HUDEP-2 (cell line): ENCODE measurements at regions not wholly inside any gene's neighbourhood (a gene's known extent, or its start where the extent isn't known, plus 50 kb on each side); places are given as distances from the start of the nearest gene placed in this dataset.

ENCODE experiments used
- DNase-seq, 76 experiments: peaks; one replicate each; lab custom pipeline; 2025; ENCODE audit not compliant: unreplicated experiment in 76 of 76; lab: John Stamatoyannopoulos, UW

DNA sequence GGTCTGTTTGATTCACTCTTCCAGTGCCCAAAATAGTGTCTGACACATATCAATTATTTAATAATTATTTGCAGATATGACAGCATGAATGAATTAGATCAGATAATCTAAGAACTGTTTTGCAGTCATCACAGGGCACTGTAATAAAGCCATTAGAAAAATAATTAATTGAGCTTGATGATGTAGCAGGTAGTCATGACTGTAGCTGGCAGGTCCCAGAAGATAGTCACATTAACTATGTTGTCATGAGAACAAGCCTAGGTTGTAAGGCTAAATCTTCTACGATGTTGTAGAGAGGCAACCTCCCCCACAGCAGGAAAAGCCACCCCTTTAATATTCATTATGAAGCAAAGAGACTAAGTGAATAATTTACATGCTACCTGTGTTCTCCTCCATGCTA, 243.9 kb upstream of the SPTLC3 start:
- DNase-seq: no peak

- DNase-seq: no peak
These were observed 234.8 kb upstream of the SPTLC3 start for GRCh38 chr20:12773936-12774335.

DNA sequence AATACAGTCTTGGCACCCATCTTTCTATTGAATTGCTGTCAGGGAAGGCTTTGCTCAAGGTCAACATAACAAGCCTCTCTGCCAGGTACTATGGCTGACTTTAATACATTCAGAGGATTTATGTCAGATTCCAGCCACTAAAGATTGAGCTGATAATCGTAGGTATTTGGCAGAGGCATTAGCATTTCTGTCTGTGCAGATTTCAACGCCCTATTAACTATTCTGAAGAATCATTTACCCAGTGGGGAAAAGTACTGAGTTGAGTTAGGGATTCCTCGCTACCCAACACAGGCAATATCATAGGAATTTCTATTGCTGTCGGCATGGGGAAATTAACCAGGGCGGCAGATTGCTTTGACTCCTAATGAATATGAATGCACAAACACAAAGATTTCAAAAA, 233.7 kb upstream of the SPTLC3 start:
- DNase-seq: no peak

- no peak for DNase-seq
These were observed 231.8 kb upstream of the SPTLC3 start for GRCh38 chr20:12777016-12777415.

DNA sequence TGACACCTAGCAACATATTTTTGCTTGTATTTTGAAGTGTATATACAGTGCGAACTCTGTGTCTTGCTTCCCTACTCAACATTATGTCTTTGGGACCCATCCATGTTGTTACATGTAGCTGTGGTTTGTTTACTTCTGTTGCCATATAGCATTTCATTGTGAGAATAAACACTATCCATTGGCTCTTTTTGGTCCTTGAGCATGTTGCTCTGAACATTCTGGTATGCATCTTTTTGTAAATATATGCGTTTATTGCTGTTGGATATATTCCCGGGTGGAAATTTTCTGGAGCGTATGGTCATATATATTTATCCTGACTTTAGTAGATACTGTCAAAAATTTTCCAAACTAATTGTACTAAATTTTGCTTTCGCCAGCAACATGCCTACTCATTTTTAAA, 222.5 kb upstream of the SPTLC3 start:
- no peak for DNase-seq

- no peak for DNase-seq
These were observed 220.0 kb upstream of the SPTLC3 start for GRCh38 chr20:12788632-12789299.

- no peak for DNase-seq
These were observed 217.9 kb upstream of the SPTLC3 start for GRCh38 chr20:12790859-12791258.

- no peak for DNase-seq
These were observed 210.5 kb upstream of the SPTLC3 start for GRCh38 chr20:12798286-12798685.

- no peak for DNase-seq
These were observed 200.7 kb upstream of the SPTLC3 start for GRCh38 chr20:12808006-12808567.

- no peak for DNase-seq
These were observed 193.5 kb upstream of the SPTLC3 start for GRCh38 chr20:12815231-12815768.

DNA sequence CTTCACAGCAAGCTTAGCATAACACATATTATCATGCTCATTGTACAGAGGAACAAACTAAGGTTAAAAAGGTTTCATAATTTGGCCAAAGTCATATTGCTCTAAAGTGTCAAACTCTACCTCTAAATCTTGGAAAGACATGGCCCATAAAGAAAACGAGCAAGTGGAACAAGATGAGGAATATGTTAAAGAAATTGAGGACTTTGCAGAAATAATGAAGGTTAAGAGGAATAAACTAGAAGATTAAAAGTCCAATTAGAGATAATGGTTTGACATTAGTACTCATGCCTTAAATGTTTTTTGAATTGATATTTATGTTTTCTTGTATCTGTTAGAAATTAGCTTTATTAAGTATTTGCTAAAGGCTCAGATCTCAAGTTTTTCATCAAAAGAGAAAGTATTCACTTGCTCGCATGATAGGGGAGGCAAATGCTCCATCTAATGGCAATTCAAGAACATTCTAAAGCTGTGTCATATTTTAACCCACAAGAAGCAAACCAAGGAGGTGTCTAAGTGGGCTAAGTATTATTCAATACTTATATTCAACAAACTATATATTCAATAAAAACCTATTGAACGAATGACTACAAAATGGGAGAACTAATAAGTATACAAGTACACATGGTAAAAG, 192.9 kb upstream of the SPTLC3 start:
- DNase-seq: no peak

DNA sequence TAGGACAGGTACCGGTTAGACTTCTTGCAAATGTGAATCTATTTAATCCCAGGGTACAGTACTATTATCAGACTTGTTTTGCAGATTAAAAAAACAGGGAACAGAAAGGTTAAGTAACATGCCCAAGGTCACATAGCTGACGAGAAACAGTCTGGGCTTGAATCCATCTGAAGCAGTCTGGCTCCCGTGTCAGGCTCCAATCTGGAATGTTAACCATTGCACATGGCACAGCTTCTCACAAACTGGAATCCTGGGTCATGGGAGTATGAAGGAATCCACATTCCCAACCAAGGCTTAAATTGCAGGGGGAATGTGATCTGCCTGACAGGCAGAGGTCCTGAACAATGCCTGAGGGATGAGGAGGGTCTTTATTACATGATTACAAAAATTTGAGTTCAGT, 187.5 kb upstream of the SPTLC3 start:
- no peak for DNase-seq

- DNase-seq: no peak
These were observed 185.0 kb upstream of the SPTLC3 start for GRCh38 chr20:12823734-12824133.

DNA sequence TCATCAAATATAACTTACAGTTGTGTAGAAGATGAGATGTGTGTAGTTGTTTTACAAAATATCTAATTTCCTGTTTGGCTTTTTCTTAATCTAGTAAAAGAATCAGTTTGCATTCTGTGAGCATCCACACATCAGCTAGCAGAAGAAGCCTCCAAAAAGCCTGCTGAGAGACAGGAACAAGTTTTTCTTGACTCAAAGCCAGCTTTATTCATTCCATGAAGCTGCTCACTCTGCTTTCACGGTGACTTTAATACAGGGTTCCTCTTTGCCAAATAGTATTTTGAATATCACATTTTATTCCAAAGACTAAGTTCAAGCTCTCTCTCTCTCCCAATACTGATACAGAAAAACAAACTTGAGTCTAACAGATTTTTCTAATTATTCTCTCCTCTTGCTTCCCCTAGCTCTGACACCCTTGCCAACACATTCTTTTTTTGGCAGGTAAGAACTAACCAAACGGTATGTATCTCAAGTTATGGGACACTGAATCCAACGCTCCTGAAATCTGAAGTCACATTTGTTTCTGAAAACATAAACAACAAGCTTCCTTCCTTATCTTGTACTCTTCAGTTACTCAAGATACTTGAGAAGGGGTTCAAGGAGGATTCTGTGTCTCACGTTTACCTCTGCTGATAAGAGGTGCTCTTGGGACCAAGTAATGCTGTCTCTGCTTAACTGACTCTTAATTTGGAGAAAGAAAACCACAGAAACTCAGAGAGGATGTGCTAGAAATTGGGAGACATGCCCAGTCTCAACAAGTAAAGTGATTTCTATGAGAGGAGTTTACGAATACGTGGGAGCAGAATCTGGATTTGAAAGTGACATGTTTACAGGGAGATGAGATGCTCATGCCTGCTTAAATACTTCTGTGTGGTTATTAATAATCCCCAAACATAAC, 184.2 kb upstream of the SPTLC3 start:
- no peak for DNase-seq

GRCh38 chr20:12825226-12825595, 183.6 kb upstream of the SPTLC3 start:
- no peak for DNase-seq

DNA sequence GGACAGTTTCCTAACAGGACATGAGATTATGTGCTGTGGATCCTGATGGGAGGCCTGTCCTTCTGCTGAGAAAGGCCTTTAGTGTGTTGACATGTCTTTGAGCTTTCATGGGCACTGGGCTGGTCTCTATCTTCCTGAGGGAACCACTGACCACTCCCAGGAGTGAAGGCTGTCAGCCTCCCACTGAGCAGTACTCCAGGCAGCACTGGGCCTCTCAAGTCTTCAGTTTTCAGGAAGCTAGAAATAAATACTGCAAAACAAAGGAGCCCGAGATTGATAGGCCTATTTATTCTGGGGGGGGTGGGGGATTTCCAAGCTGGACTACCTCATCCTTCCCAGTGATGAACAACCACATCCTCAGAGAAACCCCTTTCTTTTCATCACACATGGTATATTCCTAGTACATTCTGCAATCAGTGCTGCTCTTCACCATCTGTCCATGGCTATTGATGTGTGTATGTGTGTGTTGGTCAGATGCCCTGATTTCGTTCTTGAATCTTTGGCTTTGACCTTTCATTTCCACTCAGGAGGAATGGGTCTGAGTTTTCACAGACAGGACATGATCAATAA, 180.9 kb upstream of the SPTLC3 start:
- no peak for DNase-seq

- DNase-seq: no peak
These were observed 179.6 kb upstream of the SPTLC3 start for GRCh38 chr20:12829170-12829569.

DNA sequence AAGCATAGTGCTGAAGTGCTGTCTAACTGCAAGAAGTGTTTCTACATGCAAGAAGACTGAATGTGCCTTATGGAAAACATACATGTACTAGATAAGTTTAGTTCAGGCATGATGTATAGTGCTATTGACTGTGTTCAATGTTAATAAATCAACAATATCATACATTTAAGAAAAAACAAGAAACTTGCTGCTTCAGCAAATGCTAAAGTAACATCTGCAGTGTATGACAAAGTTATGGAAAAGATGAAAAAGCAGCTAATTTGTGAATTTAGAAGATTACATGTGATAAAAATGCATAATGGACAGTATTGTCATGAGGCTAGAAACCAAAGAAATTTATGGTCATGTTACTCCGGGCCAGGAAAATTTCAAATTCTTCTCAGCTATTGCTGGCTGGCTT, 174.9 kb upstream of the SPTLC3 start:
- no peak for DNase-seq

GRCh38 chr20:12835999-12836398, 172.8 kb upstream of the SPTLC3 start:
- DNase-seq: no peak

- DNase-seq: no peak
These were observed 171.1 kb upstream of the SPTLC3 start for GRCh38 chr20:12837646-12838045.
